ENCODE measurements at regions not wholly inside any gene's neighbourhood (a gene's known extent, or its start where the extent isn't known, plus 50 kb on each side); places are given as distances from the start of the nearest gene placed in this dataset.

GRCh38 chr2:64348386-64349130 lies 105.4 kb upstream of the LGALSL start:
- TF ChIP-seq, protein P1, sequence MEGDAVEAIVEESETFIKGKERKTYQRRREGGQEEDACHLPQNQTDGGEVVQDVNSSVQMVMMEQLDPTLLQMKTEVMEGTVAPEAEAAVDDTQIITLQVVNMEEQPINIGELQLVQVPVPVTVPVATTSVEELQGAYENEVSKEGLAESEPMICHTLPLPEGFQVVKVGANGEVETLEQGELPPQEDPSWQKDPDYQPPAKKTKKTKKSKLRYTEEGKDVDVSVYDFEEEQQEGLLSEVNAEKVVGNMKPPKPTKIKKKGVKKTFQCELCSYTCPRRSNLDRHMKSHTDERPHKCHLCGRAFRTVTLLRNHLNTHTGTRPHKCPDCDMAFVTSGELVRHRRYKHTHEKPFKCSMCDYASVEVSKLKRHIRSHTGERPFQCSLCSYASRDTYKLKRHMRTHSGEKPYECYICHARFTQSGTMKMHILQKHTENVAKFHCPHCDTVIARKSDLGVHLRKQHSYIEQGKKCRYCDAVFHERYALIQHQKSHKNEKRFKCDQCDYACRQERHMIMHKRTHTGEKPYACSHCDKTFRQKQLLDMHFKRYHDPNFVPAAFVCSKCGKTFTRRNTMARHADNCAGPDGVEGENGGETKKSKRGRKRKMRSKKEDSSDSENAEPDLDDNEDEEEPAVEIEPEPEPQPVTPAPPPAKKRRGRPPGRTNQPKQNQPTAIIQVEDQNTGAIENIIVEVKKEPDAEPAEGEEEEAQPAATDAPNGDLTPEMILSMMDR (IDR thresholded peaks at IDR 0.05; ENCODE audit: low read depth, low read length): no peak
- no peak for TF ChIP-seq MYC (IDR thresholded peaks at IDR 0.05; ENCODE audit: low read depth, low read length)
- TF ChIP-seq MAX (IDR thresholded peaks at IDR 0.05; ENCODE audit: low read depth, low read length): no peak
- no peak for TF ChIP-seq POLR2A (IDR thresholded peaks at IDR 0.05; ENCODE audit: extremely low read depth, insufficient read length)
